Stimulated activated CD4-positive, alpha-beta T cell treated with anti-CD3 and anti-CD28 coated beads, Interleukin-12 subunit alpha, Interleukin-12 subunit beta, amount 100 ng/mL, for 4 hours (primary cell): ENCODE measurements at regions not wholly inside any gene's neighbourhood (a gene's known extent, or its start where the extent isn't known, plus 50 kb on each side); places are given as distances from the start of the nearest gene placed in this dataset.
"Not testable (repeated sequence)": the region's sequence is repeated elsewhere in the genome, so short reads cannot be mapped to it uniquely, and the experiment has no call there.

Experiments
- DNase-seq: peaks from one replicate; pipeline ENCODE4 v3.0.0-alpha.2; 2020

DNA sequence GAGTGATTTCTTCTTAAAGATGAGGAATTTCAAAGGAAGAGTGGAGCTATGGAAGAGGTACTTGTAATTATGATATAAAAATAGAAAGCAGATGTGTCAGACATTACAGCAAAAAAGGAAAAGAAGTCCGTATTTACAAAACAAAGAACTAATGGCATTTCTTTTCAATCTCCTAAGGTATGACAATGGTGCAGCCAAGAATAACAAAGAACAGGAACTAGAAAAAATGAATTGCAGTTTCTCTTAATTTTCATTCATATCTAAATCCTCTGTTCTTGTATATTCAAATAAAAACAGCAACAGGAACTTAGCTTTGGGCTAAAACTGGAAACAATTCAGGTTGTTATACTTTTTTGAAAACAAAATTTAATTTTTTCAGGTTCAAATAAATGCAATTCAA lies 105.1 kb downstream of the SPRY1 start:
- DNase-seq = no peak

- DNase-seq = no peak
Observed at GRCh38 chr4:123503698-123504363, 107.2 kb downstream of the SPRY1 start.

GRCh38 chr4:123505095-123506010 lies 108.8 kb downstream of the SPRY1 start:
- peak; percentile 1 for DNase-seq

DNA sequence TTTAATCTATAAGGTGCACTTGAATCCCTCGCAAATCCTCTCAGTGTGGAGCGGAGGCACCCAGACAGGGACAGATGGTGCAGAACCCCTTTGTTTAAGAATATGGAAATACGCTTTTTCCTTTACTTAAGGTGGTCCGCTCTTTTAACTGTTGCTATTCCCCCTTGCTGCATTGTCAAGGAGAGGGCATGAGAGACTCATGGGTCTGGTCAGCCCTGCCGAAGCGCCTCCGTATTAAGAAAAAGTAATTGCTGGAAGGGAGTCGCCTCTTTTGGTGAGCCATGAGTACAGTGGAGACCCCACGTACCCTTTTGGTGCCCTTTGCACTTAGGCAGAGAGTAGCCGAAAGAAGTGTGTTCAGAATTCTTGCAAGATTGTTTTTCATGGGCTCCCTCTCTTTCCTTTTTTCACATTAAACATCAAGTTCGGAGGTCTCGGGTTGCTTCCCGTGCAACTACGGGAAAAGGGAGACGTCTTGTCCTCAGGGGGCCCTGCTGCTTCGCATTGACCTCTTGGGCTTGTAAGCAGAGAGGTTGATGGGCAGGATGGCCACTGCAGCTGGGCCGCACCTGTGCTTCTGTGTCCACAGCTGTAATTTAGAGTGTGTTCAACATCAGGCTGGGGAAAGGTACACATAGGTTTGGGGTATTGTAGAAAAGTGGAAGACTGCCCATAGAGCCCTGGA lies 109.6 kb downstream of the SPRY1 start:
- DNase-seq = no peak

DNA sequence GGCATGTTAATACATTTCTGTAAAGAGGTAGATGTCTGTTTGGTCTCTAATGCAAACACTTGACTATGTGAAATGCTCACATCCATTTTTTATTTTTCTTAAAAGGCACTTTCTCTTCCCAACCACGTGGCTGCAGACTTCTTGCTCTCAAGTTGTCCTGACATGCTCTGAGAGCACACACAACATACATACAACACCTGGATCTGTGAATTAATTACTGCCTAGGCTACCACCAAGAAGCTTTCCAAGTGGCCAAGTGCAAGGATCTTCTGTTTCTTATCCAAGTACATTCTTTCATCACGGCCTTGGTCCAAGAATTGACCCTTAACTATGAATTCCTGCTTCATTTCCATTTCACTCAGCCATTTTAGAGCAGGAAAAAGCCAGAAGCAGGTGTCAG lies 110.8 kb downstream of the SPRY1 start:
- no peak for DNase-seq

GRCh38 chr4:123510221-123510620 lies 113.6 kb downstream of the SPRY1 start:
- no peak for DNase-seq

GRCh38 chr4:123510659-123511058 lies 114.1 kb downstream of the SPRY1 start:
- no peak for DNase-seq

DNA sequence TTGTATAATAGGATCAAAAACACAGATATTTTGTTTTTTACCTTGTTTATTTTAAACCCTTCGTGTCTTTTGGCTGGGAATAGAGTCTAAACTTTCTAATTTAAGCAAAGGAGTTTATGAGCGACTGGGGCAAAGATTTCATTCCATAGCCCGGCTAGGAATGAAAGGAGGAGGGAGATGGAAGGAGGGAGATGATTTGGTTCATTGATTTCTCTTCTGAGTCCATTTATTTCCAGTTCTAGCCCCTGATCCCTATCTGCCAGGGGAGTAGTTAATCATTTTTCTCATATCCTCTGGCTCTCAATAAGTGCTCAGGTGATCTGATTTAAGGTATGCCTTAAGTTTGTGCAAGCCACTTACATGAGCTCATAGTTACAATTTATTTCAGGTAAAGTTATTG lies 120.0 kb downstream of the SPRY1 start:
- no peak for DNase-seq

- no peak for DNase-seq
Observed at GRCh38 chr4:123517176-123517575, 120.6 kb downstream of the SPRY1 start.

DNA sequence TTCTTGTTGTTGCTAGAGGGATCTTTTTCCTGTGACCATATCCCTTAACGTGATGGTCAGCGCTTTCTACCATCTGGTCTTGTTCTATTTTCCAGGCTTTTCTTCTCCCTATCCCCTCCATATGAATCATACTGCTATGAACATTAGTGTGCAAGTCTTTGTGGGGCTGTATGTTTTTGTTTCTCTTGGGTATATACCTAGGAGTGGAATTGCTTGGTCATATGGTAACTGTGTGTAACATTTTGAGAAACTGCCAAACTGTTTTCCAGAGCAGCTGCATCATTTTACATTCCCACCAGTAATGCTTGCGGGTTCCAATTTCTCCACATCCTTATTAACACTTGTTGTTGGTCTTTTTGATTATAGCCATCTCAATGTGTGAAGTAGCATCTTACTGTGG lies 121.4 kb downstream of the SPRY1 start:
- DNase-seq = no peak

GRCh38 chr4:123520325-123520724 lies 123.7 kb downstream of the SPRY1 start:
- no peak for DNase-seq

- DNase-seq = no peak
Observed at GRCh38 chr4:123522081-123522480, 125.5 kb downstream of the SPRY1 start.

DNA sequence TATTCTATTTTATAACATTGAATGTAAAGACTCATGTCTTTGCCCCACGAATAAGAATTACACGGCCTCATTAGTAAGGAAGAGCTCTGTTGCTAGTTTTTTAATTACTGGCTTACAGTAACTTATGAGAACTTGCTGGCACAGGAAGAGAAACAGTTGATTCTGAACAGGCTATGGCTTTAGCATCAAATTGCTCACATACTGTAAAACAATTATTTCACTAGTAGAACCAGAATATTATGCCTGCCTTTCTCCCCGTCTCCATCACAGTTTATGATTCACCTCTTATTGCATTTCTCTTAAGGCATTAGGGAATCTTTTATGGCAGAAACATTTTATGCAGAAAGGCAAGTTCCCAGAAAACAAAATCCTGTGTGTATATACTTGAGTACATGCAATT lies 126.1 kb downstream of the SPRY1 start:
- no peak for DNase-seq

DNA sequence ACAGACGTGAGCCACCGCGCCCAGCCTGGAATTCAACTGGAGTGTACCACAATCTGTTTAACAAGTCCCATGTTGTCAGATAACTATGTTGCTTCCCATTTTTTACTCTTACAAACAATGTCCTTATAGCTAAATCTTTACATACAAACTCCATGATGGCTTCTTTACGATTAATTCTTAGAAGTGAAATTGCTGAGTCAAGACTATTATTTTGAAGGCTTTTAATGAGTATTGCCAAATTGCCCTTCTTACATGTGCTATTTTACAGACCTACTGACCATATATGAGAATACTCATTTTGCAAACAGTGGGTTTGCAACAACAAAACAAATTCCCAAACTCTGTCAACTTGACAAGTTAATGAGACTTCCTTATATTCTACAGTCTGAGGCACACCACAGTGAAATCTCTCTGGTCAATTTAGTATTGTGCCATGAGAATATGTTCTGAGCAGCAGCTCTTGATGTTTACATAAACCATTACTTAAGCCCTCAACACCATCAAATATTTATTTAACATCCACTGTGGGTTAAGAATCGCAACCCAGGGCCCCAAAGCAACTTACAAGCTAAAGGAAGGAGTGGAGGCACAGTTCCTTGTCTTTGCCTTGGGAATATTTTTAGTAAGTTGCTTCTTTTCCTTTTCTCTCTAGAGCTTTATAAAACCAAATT lies 128.5 kb downstream of the SPRY1 start:
- no peak for DNase-seq

GRCh38 chr4:123526511-123526910 lies 129.9 kb downstream of the SPRY1 start:
- DNase-seq = no peak

GRCh38 chr4:123528501-123529277 lies 132.1 kb downstream of the SPRY1 start:
- no peak for DNase-seq

DNA sequence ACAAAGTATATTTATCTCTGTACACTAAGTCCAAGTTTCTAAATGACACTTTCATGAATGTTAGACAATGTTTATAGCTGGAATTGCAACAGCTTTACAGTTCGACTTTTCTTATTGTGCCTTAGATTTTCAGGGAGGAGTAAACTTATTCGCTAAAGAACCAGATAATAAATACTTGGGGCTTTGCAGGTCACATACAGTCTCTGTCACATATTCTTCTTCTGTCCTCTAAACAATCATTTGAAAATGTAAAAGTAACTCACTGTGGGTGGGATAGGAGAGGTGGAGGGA lies 132.6 kb downstream of the SPRY1 start:
- DNase-seq = no peak

GRCh38 chr4:123530357-123530756 lies 133.8 kb downstream of the SPRY1 start:
- DNase-seq = no peak

GRCh38 chr4:123535037-123535748 lies 138.6 kb downstream of the SPRY1 start:
- no peak for DNase-seq

- DNase-seq = no peak
Observed at GRCh38 chr4:123536225-123536624, 139.6 kb downstream of the SPRY1 start.

DNA sequence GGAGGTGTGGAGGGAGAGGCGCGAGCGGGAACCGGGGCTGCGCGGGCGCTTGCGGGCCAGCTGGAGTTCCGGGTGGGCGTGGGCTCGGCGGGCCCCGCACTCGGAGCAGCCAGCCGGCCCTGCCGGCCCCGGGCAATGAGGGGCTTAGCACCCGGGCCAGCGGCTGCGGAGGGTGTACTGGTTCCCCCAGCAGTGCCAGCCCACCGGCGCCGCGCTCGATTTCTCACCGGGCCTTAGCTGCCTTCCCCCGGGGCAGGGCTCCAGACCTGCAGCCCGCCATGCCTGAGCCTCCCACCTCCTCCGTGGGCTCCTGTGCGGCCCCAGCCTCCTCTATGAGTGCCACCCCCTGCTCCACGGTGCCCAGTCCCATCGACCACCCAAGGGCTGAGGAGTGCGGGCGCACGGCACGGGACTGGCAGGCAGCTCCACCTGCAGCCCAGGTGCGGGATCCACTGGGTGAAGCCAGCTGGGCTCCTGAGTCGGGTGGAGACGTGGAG lies 141.4 kb downstream of the SPRY1 start:
- DNase-seq = not testable (repeated sequence)
